HG03097 (cell line): ENCODE measurements at regions not wholly inside any gene's neighbourhood (a gene's known extent, or its start where the extent isn't known, plus 50 kb on each side); places are given as distances from the start of the nearest gene placed in this dataset.

Experiments used
- ATAC-seq: cut with Tn5 transposase; IDR thresholded peaks from one replicate; pipeline ENCODE4 v1.9.1; 2021; ENCODE audit not compliant: unreplicated experiment, low FRiP score

GRCh38 chr4:67236788-67237187, 308.5 kb downstream of the CENPC start:
- ATAC-seq: no peak

DNA sequence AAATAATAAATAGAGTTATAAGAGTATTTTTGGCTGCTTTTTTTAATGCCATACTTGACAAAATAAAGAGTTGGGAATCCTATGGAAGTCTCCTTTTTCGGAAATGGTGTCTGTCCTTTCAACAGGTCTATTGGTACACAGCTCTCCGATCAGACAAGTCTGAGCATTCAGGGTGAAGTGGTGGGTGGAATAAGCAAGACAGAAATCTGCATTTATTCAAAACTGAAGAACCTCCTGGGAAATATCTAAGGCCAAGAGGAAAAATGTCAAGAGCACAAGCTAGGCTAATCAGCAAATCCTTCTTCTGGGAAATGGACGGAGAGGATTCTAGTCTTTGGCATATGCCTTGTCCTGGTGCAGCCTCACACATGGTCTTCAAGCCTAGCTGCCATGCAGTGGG, 309.0 kb downstream of the CENPC start:
- no peak for ATAC-seq

DNA sequence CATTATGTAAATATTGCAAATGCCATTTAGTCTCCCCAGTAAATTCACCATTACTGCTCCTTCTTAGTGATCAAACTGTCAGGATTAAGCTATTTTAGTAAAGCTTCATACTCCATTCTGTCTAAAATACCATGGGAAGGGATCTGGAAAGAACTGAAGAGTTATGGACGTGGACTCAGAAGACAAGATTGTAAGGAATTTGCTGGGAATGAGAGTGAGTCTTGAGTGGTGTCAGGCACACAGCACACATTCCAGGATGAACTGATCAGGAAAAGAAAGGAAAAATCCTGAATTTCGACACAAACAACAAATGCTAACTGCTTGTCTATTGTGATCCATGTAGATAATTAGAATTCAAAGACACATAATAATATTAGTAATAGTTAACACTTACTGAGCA, 311.0 kb downstream of the CENPC start:
- ATAC-seq: no peak

- ATAC-seq: no peak
Measured at GRCh38 chr4:67229148-67229547, 316.2 kb downstream of the CENPC start.

DNA sequence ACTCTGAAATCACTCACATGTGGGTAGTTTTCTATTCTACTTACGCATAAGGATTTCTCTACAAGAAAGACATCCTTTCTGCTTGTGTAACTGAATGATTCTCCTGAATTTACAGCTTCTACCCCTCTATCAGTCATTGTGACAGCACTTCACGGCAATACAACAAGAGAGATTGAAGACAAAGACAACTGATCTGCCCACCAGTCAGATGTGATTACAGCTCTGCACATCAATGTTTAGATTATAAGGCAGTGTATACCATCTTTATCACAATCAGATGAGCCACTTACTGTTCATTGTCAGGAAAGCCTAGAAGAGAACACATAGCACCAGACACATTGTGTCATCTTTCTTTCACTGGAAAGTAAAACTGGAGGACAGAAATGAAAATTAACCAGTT, 324.4 kb downstream of the CENPC start:
- ATAC-seq: no peak

- ATAC-seq: no peak
Measured at GRCh38 chr4:67218883-67219282, 326.4 kb downstream of the CENPC start.

DNA sequence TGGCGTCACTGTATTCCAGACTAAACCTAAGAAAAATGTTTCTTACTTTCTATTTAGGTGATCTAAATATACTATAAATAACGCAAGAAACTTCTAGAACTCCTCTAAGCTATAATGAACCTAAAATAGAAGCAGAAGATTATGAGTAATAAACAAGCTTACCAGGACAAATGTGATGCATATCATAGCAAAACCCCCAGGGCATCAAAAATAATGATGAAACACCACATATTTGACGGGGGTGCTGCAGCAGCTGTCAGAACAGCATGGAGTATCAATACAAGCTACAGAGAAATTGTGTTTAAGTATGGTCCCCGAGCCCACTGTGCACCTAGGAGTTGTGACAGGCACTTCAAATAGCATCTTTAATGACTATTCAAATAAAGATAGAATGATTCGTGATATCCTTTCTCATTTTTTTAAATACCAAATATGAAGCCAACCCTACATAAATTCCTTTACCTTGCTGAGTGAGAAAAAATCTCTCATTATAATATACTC, 337.3 kb downstream of the CENPC start:
- no peak for ATAC-seq

DNA sequence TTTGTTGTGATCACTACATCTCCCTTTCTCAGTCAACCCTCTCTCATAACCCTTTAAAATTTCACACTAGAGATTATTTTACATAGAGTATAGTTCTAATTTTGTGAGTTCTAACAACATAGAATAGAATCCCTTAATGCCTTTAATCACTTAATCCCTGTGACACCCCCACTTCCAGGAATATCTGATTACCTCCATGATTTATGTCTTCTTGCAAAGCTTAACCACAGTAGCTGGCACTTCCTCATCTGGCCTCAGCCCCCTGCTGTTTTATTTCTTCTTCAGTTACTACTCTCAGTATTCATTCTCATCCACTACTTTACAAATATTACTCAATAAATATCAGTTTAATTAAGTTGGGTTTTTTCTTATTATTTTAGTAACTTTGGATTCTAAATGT, 340.9 kb downstream of the CENPC start:
- ATAC-seq: no peak

DNA sequence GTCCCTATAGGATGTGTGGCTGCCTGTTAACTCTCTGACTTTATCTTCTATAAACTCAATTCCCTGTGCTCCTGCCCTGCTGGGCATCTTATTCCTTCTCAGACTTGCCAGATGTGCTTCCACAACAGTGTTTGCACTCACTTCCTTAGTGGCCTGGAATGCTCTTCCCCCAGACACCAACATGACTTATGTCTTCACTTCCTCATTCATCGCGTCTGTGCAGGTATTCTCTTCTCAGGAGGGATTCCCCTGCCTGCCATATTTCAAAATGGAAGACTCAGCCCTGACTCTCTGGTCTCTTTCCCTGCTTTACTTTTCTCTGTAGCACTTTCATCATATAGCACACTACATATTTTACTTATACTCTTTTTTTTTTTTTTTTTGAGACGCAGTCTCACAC, 344.0 kb downstream of the CENPC start:
- ATAC-seq: no peak

DNA sequence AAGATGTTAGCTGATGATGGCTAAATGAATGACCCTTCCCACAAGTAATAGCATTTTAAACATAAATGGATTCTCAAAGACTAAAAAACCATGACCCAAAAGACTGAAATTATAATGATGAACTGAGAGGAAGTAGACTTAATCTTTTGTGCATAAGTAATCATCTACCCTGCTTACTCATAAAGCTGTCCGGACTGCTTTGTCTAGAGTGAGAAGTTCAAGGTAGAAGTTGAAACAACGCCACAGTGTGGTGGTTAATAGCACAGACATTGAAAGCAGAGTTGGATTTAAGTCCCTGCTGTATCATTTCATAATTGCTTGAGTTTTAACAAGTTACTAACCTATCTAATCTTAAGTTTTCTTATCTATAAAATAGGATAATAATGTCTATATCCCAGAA, 346.6 kb downstream of the CENPC start:
- ATAC-seq: no peak

DNA sequence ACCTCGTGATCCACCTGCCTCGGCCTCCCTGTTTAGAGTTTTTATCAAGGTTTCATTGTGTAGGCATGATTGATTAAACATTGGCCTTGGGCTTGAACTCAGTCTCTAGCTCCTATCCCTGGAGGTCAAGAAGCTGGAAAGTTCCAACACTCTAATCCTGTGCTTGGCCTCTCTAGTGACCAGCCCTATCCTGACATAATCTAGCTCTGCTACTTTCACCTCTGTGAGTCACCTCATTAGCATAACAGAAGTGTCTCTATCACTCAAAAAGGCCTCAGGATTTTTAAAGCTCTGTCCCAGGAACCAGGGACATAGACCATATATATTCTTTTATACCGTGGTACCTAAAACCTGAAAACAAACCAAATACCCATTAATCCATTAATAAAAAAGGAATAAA, 377.5 kb downstream of the CENPC start:
- ATAC-seq: no peak

DNA sequence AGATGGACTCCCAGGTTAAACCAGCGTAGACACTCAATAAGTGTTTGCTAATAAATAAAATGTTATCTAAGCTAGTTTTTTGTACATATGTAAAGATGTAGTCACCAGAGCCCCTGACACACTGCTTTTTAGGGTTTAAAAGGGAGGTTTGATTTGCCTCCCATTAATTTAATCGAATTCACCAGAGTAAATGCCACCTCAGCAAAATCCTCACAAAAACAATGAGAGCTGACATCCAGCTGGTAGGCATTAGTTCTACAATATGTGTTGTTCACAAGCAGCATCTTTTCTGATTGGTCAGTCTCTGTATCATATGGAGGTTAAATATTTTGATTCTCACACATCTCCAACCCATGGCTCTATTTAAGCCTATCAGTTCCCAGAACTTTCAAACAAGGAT, 382.6 kb downstream of the CENPC start:
- no peak for ATAC-seq

- no peak for ATAC-seq
Measured at GRCh38 chr4:67161311-67161710, 384.0 kb downstream of the CENPC start.

DNA sequence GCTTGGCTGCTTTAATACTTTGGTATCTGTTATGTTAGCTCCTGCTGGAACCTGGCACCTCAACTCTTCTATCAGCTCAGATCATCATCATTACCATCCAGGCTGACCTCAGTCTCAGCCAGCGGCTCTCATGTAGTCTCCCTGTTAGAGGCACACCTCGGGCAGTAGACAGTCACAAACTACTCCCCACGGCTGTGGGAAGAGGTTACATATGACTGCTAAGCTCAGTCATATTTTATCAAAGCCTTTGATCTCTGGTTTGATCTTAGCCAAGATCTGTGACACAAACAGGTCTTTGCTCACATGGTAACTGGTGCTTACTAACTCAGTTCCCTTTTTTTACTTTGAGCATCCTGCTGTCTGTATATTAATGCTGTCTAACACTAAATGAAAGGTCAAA, 384.9 kb downstream of the CENPC start:
- ATAC-seq: no peak

GRCh38 chr4:67158666-67159065, 386.6 kb downstream of the CENPC start:
- no peak for ATAC-seq

GRCh38 chr4:67152976-67153375, 392.3 kb downstream of the CENPC start:
- no peak for ATAC-seq

DNA sequence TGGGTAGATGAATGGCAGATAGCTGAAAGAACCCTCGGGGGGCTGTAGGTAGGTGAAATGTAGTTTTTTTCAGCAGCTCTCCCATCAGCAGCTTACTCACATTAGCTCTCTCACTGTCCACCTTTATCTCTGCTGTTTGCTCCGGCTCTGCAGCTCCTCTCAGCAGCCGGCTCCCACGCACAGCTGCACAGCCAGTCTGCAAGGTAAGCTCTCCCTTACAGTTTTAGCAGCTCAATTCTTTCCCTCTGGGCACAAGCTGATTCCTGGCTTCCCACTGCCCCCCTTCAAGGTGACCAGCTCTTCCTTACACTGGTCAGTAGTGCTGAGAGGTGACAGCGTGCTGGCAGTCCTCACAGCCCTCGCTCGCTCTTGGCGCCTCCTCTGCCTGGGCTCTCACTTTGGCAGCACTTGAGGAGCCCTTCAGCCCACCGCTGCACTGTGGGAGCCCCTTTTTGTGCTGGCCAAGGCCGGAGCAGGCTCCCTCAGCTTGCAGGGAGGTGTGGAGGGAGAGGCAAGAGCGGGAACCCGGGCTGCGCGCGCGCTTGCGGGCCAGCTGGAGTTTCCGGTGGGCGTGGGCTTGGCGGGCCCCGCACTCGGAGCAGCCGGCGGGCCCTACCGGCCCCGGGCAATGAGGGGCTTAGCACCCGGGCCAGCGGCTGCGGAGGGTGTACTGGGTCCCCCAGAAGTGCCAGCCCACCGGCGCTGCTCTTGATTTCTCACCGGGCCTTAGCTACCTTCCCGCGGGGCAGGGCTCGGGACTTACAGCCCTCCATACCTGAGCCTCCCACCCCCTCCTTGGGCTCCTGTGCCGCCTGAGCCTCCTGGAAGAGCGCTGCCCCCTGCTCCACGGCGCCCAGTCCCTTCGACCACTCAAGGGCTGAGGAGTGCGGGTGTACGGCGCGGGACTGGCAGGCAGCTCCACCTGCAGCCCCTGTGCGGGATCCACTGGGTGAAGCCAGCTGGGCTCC, 393.6 kb downstream of the CENPC start:
- ATAC-seq: no peak

DNA sequence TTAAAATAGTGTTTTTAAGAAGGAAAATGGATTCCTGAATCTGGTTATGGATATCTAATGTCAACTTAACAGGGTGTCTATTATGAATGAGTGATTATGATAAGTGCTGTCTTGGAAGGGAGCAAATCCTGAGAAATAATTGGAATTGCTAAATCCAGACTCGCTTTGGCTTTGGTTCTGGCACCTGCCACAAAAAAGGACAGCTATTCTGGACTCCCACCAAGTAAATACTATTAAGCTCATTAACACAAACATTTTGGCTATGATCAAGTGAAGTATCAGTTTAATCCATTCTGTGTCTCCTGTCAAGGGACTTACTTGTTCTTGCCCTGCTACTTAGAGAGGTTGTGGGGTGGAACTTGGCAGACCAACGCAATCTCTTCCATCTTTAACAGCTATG, 403.7 kb downstream of the CENPC start:
- ATAC-seq: no peak

- no peak for ATAC-seq
Measured at GRCh38 chr4:67134616-67135015, 410.7 kb downstream of the CENPC start.

DNA sequence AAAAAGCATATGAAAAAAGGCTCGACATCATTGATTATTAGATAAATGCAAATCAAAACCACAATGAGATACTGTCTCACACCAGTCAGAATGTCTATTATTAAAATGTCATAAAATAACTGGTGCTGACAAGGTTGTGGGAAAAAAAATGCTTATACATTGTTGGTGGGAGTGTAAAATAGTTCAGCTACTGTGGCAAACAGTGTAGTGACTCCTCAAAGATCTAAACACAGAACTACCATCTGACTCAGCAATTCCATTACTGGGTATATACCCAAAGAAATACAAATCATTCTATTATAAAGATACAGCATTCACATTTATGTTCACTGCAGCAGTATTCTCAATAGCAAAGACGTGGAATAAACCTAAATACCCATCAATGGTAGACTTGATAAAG, 412.1 kb downstream of the CENPC start:
- ATAC-seq: no peak

- peak; percentile 96 for ATAC-seq
Measured at GRCh38 chr4:67131224-67131623, 414.1 kb downstream of the CENPC start.

DNA sequence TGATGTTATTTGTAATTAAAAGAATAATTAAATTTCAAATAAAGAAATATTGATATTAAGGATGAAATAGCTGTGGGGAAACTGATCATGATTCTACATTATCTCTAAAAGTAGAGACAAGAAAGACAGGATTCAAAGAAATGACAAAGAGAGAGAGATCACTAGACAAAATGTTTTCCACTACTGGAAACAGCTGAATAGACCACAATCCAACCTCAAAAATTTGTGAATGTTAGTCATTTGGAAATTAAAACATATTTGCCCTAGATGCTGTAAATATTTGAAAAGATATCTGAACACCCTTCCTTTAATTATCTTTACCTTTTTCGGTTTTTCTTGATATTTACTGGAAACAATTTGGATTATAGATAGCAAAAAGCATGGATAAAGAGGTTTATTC, 414.9 kb downstream of the CENPC start:
- no peak for ATAC-seq
